PC-9 (cell line): ENCODE measurements at regions not wholly inside any gene's neighbourhood (a gene's known extent, or its start where the extent isn't known, plus 50 kb on each side); places are given as distances from the start of the nearest gene placed in this dataset.

Source experiments
- EZH2 ChIP-seq: fragments of 200-600 bp; sonication (generic); IDR thresholded peaks from 2 replicates; pipeline ENCODE4 v1.8.0; 2017; ENCODE audit warnings: antibody characterized with exemption, low read depth
- TF ChIP-seq, protein P1 (sequence below): fragments of 200-600 bp; sonication (generic); conservative IDR thresholded peaks from 2 replicates; pipeline ENCODE4 v1.6.1; 2017; ENCODE audit warnings: mixed run types, antibody characterized with exemption, mild to moderate bottlenecking, moderate library complexity

DNA sequence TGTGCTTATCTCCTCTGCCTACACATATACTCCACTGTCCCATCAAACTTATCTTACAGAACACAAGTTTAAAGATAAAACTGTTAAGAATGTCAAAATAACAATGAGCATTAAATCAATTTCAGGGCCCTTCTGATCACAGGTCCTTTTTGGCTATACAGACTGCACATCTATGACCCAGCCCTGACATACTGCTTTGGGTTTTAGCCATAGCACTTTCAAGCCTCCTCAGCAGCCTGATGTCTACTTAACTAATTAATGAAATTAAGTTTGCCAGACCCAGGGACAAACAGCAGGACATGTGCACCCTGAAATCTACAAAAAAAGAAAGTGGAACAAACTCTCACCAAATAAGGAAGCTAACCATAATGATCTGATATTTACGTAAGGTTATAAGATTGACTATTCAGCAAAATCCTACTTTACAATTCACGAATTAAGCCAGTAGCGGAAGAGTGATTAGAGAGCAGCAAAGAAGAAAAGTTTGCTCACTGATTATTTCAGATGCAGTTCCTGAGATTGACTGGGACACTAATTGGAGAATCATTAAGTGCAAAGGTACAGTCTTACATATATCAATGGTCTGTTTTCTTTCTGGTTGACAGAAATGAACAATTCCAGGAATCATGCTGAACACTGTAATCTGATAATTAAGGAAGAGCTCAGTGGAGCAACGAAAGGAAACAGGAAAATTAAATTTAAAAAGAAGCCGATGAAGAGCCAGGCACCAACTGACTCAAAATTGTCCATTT lies 669.3 kb upstream of the LRRN3 start:
- no peak for TF ChIP-seq EZH2
- TF ChIP-seq, protein P1, sequence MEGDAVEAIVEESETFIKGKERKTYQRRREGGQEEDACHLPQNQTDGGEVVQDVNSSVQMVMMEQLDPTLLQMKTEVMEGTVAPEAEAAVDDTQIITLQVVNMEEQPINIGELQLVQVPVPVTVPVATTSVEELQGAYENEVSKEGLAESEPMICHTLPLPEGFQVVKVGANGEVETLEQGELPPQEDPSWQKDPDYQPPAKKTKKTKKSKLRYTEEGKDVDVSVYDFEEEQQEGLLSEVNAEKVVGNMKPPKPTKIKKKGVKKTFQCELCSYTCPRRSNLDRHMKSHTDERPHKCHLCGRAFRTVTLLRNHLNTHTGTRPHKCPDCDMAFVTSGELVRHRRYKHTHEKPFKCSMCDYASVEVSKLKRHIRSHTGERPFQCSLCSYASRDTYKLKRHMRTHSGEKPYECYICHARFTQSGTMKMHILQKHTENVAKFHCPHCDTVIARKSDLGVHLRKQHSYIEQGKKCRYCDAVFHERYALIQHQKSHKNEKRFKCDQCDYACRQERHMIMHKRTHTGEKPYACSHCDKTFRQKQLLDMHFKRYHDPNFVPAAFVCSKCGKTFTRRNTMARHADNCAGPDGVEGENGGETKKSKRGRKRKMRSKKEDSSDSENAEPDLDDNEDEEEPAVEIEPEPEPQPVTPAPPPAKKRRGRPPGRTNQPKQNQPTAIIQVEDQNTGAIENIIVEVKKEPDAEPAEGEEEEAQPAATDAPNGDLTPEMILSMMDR = no peak
